Natural killer cell (primary cell): ENCODE measurements at regions not wholly inside any gene's neighbourhood (a gene's known extent, or its start where the extent isn't known, plus 50 kb on each side); places are given as distances from the start of the nearest gene placed in this dataset.

Experiments used
- ATAC-seq, 3 donors: fragments of 150-1000 bp in 2 of 3; fragments of 200-7000 bp in 1 of 3; cut with Tn5 transposase; 1 replicate in 1 of 3; 2 replicates in 2 of 3; pipeline ENCODE4 v1.10.0; 2021; ENCODE audit warnings: mild to moderate bottlenecking in 2 of 3, moderate library complexity in 2 of 3
- DNase-seq, 2 donors: peaks; one replicate each; pipeline versions ENCODE4 v3.0.0 to v3.0.0-alpha.2; 2013 to 2021; ENCODE audit warnings: mixed read lengths in 1 of 2
- H3K27ac ChIP-seq: one replicate; pipeline ENCODE4 v1.5.1; 2013; ENCODE audit warnings: mild to moderate bottlenecking, low read length
- H3K27me3 ChIP-seq: one replicate; pipeline ENCODE4 v1.6.1; 2013; ENCODE audit warnings: low read length; ENCODE audit not compliant: control insufficient read depth, insufficient read depth
- H3K36me3 ChIP-seq: one replicate; pipeline ENCODE4 v1.6.1; 2013; ENCODE audit warnings: low read length; ENCODE audit not compliant: control insufficient read depth, insufficient read depth
- H3K4me1 ChIP-seq: one replicate; pipeline ENCODE4 v1.6.1; 2013; ENCODE audit warnings: low read length; ENCODE audit not compliant: control insufficient read depth, insufficient read depth
- H3K4me3 ChIP-seq: one replicate; pipeline ENCODE4 v1.5.1; 2013; ENCODE audit warnings: low read length
- H3K9me3 ChIP-seq: one replicate; pipeline ENCODE4 v1.6.1; 2013; ENCODE audit warnings: low read length; ENCODE audit not compliant: control insufficient read depth, insufficient read depth
- H3K27ac Mint-ChIP-seq, 2 donors: one replicate each; pipeline ENCODE4 v1.8.0; 2022; ENCODE audit warnings: mild to moderate bottlenecking in 2 of 2, mixed read lengths in 2 of 2, moderate library complexity in 1 of 2
- H3K27me3 Mint-ChIP-seq, 2 donors: one replicate each; pipeline ENCODE4 v1.8.0; 2022; ENCODE audit warnings: low read depth in 2 of 2, mixed read lengths in 2 of 2
- H3K36me3 Mint-ChIP-seq: one replicate; pipeline ENCODE4 v1.8.0; 2022; ENCODE audit warnings: mixed read lengths
- H3K4me1 Mint-ChIP-seq, 2 donors: one replicate each; pipeline ENCODE4 v1.8.0; 2022; ENCODE audit warnings: mixed read lengths in 2 of 2
- H3K4me3 Mint-ChIP-seq: one replicate; pipeline ENCODE4 v1.8.0; 2022; ENCODE audit warnings: mild to moderate bottlenecking, moderate library complexity, mixed read lengths
- H3K9me3 Mint-ChIP-seq, 2 donors: one replicate each; pipeline ENCODE4 v1.8.0; 2022; ENCODE audit warnings: mixed read lengths in 2 of 2
- CTCF ChIP-seq: fragments of 200-600 bp; IDR thresholded peaks from one replicate; pipeline ENCODE4 v1.8.0; 2022; ENCODE audit warnings: antibody characterized with exemption
- WGBS: methylation state at CpG from one replicate; pipeline ENCODE4 v1.1.7; 2013; ENCODE audit warnings: missing lambda C conversion rate; ENCODE audit not compliant: insufficient coverage; 5-methylcytosine and 5-hydroxymethylcytosine counted together
- intact Hi-C: fragments of 100-400 bp; cut with micrococcal nuclease; formaldehyde crosslinking; loops from one replicate; pipeline ENCODE4 v1.14.2; 2022

- Mint-ChIP-seq H3K4me3 (no peak overlapping the region), H3K36me3 (no peaks in the 10 kb centered on the region), H3K9me3 (no peaks in the 10 kb centered on the region), H3K27ac (no peak overlapping the region), H3K4me1 (no peaks in the 10 kb centered on the region), H3K27me3 (peaks cover 5 to 7% of the 10 kb centered on the region in 2 donors)
- H3K9me3 ChIP-seq = no peaks in the 10 kb centered on the region
- H3K36me3 ChIP-seq = no peaks in the 10 kb centered on the region
- no peak for ATAC-seq
- H3K4me3 ChIP-seq = no peak overlapping the region
- H3K27me3 ChIP-seq = no peaks in the 10 kb centered on the region
- intact Hi-C loops = no loop called here
- no peaks in the 10 kb centered on the region for H3K4me1 ChIP-seq
- 66% methylated on average over 6 of the region's 6 CpGs for WGBS
- H3K27ac ChIP-seq = no peak overlapping the region
- no peak for TF ChIP-seq CTCF
- no peak for DNase-seq
Observed at GRCh38 chr17:27951872-27952271, 58.7 kb upstream of the LYRM9 start.

GRCh38 chr17:27952366-27952765 lies 59.2 kb upstream of the LYRM9 start:
- ATAC-seq = no peak
- no peaks in the 10 kb centered on the region for H3K9me3 Mint-ChIP-seq
- H3K36me3 Mint-ChIP-seq = no peaks in the 10 kb centered on the region
- no peaks in the 10 kb centered on the region for H3K27me3 ChIP-seq
- no peak overlapping the region for H3K4me3 Mint-ChIP-seq
- intact Hi-C loops = no loop called here
- TF ChIP-seq CTCF = no peak
- H3K27ac Mint-ChIP-seq = no peak overlapping the region
- no peaks in the 10 kb centered on the region for H3K36me3 ChIP-seq
- H3K27ac ChIP-seq = no peak overlapping the region
- H3K4me1 ChIP-seq = no peaks in the 10 kb centered on the region
- H3K9me3 ChIP-seq = no peaks in the 10 kb centered on the region
- no peaks in the 10 kb centered on the region for H3K4me1 Mint-ChIP-seq
- WGBS = 70% methylated on average over 7 of the region's 7 CpGs
- DNase-seq = no peak
- H3K4me3 ChIP-seq = no peak overlapping the region
- peaks cover 5 to 7% of the 10 kb centered on the region in 2 donors for H3K27me3 Mint-ChIP-seq

- no peaks in the 10 kb centered on the region for H3K4me1 Mint-ChIP-seq
- ATAC-seq (no peak), DNase-seq (no peak)
- no peaks in the 10 kb centered on the region for H3K36me3 ChIP-seq
- H3K27ac Mint-ChIP-seq = no peak overlapping the region
- intact Hi-C loops = no loop called here
- no peaks in the 10 kb centered on the region for H3K9me3 Mint-ChIP-seq
- H3K9me3 ChIP-seq = no peaks in the 10 kb centered on the region
- H3K27ac ChIP-seq = no peak overlapping the region
- peaks cover 5 to 7% of the 10 kb centered on the region in 2 donors for H3K27me3 Mint-ChIP-seq
- H3K4me1 ChIP-seq = no peaks in the 10 kb centered on the region
- H3K27me3 ChIP-seq = no peaks in the 10 kb centered on the region
- no peak overlapping the region for H3K4me3 Mint-ChIP-seq
- no peaks in the 10 kb centered on the region for H3K36me3 Mint-ChIP-seq
- WGBS = 59% methylated on average over 8 of the region's 8 CpGs
- H3K4me3 ChIP-seq = no peak overlapping the region
- no peak for TF ChIP-seq CTCF
Observed at GRCh38 chr17:27954548-27955495, 61.7 kb upstream of the LYRM9 start.
